Right hindlimb (tissue), 1 donor: ENCODE measurements at regions not wholly inside any gene's neighbourhood (a gene's known extent, or its start where the extent isn't known, plus 50 kb on each side); places are given as distances from the start of the nearest gene placed in this dataset.
"Not testable (repeated sequence)": the region's sequence is repeated elsewhere in the genome, so short reads cannot be mapped to it uniquely, and the experiment has no call there.

Experiments
- DNase-seq: peaks from one replicate; pipeline ENCODE4 v3.0.0-alpha.2; 2018

DNA sequence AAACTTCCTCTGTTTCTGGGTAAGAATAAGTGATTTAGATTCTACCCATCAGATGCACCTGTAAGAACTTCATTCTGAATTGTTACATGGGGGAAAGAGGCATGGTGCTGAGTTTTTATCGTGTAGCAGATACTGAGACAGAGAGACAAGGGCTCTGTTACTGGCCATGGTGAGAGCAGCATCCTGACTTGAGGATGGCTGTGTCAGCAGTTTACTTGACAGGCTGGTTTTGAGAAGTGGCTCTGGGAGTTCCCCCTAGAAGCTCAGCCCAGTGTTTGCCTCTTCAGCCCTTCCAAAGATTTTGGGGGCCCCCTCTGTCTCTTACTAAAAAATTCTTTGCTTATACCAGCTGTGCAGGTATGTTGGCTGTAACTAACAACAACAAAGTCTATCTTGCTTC is 510.5 kb downstream of the LRRC70 start:
- no peak for DNase-seq

DNA sequence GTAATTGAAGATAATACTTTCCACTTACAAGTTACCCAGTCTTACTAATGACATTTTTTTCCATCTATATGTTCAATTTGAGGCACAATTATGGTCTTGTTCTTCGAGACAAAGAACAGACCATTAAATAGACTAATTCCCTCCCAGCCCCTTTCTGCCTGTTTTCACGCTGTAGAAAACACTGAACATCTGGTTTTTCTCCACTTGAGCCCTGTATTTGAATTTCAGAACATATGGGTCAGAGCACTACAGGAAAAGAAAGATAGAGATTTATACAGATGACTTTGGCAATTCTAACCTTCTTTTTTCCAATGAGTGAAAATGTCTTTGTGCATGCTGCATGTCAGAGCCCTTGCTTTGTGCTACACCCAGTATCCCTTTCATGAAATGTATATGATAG is 506.9 kb downstream of the LRRC70 start:
- no peak for DNase-seq

DNA sequence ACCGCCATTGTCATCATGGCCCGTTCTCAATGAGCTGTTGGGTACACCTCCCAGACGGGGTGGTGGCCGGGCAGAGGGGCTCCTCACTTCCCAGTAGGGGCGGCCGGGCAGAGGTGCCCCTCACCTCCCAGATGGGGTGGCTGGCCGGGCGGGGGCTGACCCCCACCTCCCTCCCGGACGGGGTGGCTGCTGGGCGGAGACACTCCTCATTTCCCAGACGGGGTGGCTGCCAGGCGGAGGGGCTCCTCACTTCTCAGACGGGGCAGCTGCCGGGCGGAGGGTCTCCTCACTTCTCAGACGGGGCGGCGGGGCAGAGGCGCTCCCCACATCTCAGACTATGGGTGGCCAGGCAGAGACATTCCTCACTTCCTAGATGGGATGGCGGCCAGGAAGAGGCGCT is 505.1 kb downstream of the LRRC70 start:
- not testable (repeated sequence) for DNase-seq

DNA sequence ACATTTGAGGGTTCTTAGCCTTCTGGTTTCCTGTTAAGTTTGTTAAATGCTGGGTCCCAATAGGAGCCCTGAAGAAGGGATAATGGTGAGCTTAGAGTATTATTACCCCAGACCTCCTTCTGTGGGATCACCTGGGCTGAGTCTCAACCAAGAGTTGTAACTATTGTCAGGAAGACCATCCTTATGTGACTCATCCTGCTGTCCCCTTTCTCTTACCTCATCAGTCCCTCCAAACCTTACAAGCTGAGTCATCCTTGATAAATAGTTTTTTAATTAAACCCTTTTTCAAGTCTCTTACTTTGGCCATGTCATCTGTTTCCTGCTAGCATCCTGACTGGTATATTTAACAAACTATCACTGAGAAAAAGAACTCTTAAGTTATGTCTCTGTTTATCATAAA is 502.8 kb downstream of the LRRC70 start:
- DNase-seq = no peak

DNA sequence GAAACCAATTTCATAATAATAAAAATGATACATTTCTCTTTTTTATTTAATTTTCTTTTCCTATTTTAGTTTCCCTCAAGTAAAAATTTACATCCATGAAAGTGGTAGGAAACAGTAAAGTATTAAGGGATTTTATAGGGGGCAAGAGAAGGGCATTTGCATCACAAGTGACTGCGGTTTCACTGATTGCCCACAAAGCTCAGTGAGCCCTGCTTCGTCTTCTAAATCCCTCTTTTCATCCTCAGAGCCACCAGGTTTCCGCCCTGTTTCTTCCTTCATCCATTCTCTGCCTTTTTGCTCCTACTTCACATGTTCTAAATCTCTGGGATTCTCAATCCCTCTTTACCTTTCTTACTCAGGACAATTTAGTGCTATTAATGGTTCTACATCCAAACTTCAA is 491.4 kb downstream of the LRRC70 start:
- DNase-seq = no peak

DNA sequence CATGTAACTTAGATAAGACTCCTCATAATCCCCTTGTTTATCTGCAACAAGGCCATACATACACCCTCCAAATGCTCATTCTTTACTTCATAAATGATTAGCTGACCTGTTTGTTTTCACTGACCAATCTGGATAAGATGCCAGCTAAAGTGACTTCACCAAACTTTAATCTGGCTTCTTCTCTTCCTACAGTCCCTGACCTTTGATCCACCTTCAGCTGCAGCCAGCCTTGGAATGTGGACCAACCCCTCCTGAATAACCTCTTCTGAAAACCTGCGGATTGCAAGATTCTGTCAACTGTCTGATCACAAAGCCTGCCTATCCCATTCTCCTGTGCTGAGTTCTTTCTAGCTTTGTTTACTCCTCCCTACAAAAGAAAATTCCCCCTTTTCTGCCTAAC is 476.8 kb downstream of the LRRC70 start:
- no peak for DNase-seq

DNA sequence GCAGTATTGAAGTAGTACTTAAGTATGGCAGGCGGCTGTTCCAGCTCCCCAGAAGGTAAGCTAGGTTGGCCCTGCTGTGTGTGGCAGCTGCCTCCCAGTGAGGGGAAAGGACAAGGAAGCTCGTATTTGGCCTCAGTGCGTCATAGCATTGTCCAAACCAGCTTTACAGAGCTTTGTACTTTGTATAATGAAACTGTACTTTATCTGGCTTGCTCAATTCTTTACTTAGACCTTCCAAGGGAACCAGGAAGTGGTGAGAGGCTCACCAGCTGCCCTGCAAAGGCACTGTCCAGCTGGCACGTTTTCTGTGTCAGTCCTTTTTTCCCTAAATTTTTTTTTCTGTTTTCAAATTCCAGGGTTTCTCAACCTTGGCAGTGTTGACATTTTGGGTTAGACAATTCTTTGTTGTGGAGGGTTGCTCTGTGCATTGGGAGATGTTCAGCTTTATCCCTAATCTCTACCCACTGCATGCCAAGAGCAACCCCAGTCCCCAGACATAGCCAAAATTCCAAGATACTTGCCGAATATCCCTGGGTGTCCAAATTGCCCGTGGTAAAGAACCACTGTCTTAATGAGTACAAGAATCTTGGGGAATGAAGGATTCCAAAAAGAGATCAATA is 474.5 kb downstream of the LRRC70 start:
- peak; percentile 20 for DNase-seq

DNA sequence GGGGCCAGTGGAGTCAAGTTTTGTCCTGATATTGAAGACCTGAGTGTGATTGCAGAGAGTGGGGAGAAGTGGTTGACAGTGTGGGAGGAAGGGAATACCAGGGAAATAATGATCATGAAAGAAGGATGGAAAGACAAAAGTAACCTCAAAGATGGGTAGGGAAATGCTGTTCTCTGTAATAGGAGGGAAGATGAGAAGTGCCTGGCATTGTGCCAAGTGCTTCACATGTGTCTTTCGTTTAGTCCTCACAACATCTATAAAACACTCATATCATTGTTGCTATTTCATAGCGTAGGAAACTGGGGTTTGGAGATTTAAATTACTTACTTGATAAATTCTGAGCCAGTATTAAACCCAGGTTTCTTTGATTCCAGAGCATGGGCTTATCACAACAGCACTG is 472.3 kb downstream of the LRRC70 start:
- DNase-seq = no peak

DNA sequence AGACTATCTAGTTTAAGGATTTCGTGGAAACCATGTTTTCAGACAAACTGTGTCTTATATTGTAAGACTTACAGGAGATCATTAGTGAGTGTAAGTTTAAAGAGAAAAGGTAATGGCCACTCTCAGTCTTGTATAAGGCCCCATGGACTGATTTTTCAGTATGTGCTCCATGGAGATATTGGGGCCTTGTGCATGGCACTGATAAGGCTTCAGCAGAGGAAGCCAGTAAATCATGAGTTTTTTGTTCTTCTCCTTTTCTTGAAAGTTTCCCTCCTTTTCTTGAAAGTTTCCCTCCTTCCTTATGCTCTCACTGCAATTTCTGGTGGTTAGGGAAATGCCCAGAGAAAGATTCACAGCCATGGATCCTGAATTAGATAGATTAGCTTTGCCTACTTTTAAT is 471.3 kb downstream of the LRRC70 start:
- no peak for DNase-seq

DNA sequence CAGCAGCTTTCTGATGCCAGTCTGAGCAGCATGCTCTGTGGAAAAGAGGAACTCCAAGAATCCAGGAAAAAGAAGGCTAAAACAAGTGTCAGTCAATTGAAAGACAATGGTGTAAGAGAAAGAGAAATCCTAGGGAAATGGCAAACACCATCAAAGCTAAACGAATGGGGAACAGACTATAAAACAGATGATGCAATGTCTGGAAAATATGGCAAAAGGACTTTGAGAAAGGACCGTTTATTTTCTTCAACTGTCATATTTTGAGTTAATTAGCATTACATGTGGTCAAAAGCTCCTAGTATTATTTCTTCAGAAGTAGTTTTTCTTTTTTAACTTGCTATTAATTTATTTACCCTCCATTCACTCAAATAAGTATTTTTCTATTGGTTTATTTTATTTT is 465.2 kb downstream of the LRRC70 start:
- no peak for DNase-seq

DNA sequence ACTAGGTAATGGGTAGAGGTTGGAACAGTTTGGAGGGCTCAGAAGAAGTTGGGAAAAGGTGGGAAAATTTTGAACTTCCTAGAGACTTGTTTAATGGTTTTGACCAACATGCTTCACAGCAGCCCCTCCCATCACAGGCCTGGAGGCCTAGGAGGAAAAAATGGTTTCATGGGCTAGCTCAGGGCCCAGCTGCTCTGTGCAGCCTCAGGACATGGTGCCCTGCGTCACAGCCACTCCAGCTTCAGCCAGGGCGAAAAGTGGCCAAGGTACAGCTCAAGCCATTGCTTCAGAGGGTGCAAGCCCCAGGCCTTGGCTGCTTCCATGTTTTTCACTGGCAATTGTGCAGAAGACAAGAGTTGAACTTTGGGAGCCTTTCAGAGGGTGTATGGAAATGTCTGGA is 453.7 kb downstream of the LRRC70 start:
- DNase-seq = no peak

DNA sequence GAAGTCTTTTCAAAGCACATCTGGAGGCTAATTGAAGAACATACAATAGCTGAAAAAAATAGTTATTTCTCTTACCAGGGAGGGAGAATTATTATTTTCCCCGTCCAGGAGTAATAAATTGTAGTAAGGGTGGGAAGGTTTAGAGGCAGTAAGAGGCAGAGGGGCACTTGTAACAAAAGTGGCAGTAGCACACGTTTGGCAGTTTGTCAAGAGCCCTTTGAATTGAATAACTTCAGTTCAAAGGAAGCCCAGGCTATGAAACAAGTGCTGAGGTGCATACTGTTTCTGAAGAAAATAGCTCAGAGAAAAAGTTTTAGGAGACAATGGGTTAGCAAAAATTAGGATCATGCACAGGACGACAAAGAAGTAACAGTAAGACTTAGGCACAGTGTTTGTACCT is 451.3 kb downstream of the LRRC70 start:
- DNase-seq = no peak

DNA sequence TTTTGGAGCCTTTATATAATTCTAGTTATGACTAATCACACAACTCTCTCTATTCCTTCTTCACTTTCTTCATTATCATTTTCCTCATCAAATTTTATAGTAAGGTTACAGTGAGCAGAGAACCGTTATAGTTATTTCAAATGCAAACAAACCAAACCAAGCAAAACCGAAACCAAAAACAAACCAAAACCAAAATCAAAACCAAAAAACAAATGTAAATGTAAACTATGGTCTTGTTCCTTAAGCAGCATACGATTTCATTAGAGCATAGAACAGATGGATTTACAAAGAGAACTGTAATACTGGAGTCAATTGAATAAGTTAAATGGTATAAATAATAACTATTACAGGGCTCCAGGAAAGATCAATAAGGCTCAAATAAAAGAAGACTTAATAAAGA is 447.1 kb downstream of the LRRC70 start:
- DNase-seq = no peak

DNA sequence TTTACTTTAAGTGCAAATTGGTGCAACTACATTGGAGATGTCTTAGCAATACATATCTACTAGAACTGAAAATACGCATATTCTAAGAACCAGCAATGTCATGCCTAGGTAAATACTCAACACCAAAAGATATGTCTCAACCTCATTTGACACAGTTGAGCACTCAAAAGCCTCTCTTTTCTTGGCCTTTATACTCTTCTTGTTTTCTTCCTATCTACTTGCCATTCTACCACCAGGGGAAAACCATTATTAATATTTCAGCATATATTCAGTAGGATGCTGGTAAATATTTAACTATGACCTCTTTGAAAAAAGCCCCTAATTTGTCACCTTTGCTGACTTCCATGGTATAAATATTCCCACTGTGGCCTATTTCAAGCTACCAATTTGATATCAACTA is 443.8 kb downstream of the LRRC70 start:
- no peak for DNase-seq

DNA sequence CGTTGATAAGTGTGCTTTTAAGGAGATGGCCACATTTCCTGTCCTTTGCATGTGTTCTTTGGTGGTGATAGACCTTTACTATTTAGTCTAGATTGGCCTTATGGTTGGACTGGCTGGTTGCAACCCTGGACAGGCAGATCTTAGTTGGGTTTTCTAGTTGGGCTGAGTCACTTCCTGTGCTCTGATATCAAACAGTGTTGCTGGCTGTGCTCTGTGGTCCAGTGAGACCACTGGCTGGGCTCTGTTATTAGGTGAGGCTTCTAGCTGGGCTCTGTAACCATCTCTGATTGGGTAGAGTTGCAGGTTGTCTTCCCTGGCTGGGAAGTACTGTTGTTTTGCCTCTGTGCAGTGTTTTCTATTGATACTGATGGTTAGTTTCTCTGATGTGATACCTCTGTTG is 432.5 kb downstream of the LRRC70 start:
- no peak for DNase-seq

DNA sequence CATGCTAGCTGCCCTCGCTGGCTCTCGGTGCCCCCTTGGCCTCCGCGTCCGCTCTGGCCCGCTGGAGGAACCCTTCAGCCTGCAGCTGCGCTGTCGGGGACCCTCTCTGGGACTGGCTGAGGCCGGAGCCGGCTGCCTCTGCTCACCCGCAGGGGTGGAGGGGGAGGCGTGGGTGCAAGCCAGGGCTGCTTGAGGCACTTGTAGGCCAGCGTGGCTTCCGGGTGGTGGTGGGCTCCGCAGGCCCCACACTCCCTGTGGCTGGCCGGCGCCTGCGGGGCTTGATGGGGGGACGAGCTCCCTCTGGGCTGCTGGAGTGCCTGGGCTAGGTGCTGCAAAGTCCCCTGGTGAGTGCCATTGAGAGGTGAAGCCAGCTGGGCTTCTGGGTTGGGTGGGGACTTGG is 429.6 kb downstream of the LRRC70 start:
- DNase-seq = no peak

DNA sequence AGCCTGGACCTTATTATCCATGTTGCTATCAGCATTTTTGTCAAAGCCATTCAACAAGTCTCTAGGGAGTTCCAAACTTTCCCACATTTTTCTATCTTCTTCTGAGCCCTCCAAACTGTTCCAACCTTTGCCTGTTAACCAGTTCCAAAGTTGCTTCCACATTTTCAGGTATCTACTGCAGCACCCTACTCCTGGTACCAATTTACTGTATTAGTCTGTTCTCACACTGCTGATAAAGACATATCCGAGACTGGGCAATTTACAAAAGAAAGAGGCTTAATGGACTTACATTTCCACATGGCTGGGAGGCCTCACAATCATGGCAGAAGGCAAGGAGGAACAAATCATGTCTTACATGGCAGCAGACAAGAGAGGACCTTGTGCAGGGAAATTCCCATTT is 416.2 kb downstream of the LRRC70 start:
- DNase-seq = not testable (repeated sequence)

DNA sequence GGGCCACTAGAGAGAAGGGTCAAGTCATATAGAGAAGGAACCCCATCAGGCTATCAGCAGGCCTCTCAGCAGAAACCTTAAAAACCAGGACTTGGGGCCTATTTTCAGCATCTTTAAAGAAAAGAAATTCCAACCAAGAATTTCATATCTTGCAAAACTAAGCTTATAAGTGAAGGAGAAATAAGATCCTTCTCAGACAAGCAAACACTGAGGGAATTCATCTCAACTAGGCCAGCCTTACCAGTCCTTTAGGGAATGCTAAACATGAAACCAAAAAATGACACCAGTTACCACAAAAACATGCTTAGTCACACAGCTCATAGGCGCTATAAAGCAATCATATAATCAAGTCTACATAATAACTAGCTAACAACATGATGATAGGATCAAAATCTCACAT is 407.1 kb downstream of the LRRC70 start:
- DNase-seq = no peak

DNA sequence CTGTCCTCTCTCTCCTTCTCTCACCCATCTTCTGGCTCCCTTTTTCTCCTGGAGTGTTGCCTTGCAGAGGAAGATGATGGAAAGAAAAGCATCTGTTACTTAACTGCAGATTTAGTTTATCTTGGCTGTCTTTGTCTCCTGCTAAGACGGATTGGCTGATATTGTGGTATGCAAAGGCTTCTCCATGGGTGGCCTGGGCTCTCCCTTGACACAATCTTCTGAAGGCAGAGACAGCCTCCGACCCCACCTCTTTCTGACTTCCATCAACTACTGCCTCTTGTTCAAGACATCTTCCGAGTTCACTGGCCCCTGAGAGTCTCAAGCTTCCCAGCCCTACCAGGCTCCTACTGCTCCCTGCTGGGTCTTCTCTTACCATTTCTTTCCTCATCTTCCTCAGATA is 403.7 kb downstream of the LRRC70 start:
- DNase-seq = no peak

DNA sequence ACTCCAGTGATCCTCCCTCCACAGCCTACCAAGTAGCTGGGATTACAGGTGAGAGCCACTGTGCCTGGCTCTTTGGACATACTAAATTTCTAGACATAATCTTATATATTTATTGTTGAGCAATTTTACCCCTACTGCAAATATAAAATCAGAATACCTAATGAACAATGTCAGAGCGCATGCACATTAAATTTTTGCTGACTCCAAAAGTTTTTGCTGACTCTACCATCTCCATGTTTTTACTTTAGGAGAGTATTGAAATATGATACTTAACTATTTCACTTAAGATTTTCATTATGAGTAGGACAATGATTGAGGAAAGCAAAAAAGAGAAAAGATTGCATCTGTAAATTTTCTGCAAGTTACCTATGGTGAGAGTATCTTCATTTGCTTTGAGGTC is 402.3 kb downstream of the LRRC70 start:
- DNase-seq = no peak

DNA sequence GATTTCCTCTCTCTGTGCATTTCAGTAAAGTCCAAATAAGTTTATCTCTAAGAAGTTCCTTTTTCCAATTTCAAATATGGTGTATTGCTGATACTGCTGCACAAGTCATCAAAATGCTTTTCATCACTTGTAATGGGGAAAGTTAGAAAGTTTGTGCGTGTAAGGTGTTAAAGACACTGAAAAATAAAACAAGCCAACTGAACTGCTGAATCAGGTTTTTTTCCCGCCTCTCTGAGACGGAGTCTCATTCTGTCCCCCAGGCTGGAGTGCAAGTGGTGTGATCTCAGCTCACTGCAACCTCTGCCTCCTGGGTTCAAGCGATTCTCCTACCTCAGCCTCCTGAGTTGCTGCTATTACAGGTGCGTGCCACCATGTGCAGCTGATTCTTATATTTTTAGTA is 400.9 kb downstream of the LRRC70 start:
- no peak for DNase-seq

DNA sequence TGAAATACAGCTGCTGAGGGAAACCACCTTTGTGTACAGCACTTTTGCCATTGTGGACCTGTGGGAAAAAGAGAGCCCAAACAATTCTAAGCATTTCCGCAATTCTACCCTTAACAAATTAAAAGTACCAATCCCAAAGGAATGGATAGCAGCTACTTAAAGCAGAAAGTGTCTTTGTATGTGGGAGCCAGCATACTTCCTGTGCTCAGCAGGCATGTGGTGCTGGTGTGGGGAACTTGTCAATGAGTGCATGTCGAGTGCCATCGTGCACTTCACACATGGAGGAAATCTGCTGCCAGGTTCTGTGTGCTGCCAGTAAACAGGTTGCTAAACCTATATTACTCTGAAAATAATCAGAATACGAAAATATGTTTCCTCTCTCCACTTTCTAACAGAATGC is 399.0 kb downstream of the LRRC70 start:
- no peak for DNase-seq

DNA sequence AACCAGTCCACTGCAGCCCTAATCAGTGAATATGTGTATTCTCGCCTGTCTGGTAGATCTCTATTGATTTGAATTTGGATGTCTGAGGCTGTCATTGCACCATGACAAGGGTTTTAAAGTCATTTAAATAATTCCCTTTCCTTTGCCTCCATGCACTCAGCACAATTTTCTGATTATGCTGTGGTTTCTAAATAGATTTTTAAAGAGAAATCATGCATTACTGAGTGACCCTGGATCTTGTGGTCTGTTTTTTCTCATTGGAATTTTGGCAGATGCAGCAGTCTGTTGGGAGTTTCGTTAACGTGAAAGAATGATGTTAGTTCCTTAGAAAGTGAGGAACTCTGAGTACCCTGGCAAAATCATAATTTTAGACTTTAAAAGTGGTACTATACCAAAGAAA is 396.0 kb downstream of the LRRC70 start:
- no peak for DNase-seq

DNA sequence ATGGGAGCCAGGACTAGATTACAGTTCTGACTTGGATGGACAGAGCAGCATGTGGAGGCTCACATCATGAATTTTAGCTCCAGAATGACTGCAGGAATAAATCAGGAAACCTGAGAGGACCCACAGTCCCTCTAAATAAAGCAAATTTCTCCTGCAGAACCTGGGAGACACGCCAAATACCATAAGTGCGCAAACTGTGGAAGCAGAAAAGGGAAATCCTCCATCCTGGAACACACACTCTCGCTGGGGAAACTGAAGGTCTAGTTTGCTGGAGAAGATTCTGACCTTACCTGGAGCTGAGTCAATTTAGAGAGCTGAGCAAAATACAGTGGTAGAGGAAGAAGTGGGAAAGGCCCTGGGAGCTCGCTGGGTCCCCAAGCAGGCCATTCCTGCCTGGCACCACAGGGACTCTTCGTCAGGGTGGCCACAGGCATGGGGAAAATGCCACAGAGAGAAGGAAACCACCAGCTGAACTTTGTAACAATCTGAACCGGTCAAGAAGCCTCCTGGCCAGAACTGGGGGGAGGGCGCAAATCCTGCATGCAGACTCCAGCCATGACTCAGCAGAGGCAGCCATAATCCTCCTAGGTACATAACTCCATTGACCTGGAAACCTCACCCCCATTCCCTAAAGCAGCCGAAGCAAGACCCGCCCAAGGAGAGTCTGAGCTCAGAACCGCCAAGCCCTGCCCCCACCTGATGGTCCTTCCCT is 390.9 kb downstream of the LRRC70 start:
- no peak for DNase-seq

DNA sequence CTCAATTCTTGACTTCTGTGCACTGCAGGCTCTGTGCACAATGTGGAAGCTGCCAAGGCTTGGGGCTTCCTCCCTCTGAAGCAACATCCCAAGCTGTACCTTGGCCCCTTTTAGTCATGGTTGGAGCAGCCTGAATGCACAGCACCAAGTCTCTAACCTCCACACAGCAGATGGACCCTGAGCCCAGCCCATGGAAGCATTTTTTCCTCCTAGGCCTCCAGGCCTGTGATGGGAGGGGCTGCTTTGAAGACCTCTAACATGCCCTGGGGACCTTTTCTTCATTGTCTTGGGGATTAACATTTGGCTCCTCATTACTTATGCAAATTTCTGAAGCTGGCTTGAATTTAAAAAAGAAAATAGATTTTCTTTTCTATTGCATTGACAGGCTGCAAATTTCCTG is 385.8 kb downstream of the LRRC70 start:
- DNase-seq = no peak
